Bone marrow (tissue), 2 donors: ENCODE measurements at regions not wholly inside any gene's neighbourhood (a gene's known extent, or its start where the extent isn't known, plus 50 kb on each side); places are given as distances from the start of the nearest gene placed in this dataset.
"Not testable (repeated sequence)": the region's sequence is repeated elsewhere in the genome, so short reads cannot be mapped to it uniquely, and the experiment has no call there.

ENCODE experiments used
- DNase-seq, 2 donors: peaks; one replicate each; lab custom pipeline; 2025; lab: John Stamatoyannopoulos, UW

DNA sequence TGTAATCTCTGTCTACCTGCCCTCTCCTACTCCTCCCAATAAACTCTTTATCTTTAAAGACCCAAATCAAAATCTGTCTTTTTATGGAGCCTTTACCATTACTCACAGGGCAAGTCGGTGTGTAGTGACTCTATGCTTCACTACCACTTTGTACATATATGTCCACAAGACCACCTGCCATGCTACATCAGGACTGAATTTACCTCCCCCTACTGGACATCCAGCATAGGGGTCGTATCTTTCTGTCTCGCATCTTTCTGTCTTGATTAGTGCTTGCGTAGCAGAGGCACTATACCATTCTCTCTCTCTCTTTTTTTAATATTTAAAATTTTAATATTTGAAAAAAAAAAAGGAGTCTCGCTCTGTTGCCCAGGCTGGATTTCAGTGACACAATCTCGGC lies 587.5 kb downstream of the SOX5 start:
- DNase-seq, result no peak

DNA sequence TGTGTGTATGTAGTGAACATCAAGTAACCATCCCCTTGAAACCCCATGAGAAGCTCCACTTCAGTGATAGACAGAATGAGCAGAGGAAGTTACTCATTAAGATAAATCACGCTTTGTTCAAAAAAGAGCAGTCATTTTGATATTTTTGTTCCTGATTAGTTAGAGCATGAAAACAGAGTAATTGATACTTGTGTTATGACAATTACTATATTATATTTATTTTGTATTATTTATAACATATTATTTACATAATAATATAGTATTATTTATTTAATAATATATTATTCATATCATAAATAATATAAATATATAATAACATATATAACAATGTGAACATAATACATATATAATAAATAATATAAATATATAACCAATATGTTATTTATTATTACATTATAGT lies 580.9 kb downstream of the SOX5 start:
- no peak for DNase-seq

DNA sequence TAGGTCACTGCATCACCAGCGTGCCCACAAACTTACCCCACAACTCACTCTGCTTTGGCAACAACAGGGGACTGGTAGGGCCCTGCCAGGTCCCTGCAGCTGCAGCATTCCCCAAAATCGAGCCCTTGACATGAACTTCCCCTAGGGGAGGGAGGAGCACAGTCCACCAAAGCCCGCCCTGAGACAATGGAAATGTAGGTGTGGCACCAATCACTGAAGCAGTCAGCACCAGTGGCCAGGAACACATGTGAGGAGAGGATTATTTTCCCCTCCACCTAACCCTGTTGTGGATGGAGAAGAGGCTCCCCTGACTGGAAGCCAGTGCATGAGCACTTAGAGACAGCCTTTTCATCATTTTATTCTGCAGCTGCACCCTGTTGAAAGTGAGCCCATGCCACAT lies 573.8 kb downstream of the SOX5 start:
- no peak for DNase-seq

DNA sequence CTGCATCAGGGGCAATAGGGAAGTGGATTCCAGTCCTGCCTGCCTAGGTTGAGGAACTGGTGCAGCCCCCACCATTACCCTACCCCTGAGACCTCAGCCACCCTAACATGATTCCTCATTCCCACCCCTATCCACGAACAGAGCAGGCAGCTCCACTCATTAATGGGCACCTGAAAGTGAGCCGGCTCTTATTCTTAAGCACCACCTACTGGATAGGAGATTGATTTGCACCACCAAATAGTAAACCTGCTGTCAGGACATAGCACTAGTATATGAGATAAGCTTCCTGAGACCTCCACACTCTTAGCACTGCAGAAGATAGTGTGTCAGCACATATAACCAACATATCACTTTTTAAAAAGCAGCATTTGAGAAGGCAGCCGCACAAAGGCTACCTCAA lies 573.2 kb downstream of the SOX5 start:
- DNase-seq, result no peak

DNA sequence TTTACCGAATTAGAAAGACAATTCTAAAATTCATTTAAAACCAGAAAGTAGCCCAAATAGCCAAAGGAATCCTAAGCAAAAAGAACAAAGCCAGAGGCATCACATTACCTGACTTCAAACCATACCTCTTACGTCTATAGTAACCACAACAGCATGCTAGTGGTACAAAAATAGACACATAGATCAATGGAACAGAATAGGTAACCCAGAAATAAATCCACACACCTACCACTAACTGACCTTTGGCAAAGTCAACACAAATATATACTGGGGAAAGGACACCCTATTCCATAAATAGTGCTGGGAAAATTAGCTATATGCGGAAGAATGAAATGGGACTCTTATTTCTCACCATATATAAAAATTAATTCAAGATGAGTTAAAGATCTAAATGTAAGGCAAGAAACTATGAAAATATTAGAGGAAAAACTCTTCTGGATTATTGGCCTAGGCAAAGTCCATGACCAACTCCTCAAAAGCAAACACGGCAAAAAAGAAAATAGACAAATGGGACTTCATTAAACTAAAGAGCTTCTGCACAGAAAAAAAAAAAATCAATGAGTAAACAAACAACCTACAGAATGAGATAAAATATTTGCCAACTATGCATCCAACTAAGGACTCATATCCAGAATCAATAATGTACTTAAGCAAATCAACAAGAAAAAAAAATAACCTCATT lies 568.9 kb downstream of the SOX5 start:
- DNase-seq, result no peak

DNA sequence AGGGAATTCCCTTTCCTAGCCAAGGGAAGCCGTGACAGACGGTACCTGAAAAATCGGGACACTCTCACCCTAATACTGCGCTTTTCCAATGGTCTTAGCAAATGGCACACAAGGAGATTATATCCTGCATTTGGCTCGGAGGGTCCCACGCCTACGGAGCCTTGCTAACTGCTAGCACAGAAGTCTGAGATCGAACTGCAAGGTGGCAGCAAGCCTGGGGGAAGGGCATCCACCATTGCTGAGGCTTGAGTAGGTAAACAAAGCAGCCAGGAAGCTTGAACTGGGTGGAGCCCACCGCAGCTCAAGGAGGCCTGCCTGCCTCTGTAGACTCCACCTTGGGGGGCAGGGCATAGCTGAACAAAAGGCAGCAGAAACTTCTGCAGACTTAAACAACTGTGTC lies 560.6 kb downstream of the SOX5 start:
- DNase-seq, result not testable (repeated sequence)

DNA sequence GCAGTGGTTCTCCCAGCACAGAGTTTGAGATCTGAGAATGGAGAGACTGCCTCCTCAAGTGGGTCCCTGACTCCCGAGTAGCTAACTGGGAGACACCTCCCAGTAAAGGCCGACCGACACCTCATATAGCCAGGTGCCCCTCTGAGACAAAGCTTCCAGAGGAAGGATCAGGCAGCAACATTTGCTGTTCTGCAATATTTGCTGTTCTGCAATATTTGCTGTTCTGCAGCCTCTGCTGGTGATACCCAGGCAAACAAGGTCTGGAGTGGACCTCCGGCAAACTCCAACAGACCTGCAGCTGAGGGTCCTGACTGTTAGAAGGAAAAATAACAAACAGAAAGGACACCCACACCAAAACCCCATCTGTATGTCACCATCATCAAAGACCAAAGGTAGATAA lies 560.2 kb downstream of the SOX5 start:
- DNase-seq, result not testable (repeated sequence)

DNA sequence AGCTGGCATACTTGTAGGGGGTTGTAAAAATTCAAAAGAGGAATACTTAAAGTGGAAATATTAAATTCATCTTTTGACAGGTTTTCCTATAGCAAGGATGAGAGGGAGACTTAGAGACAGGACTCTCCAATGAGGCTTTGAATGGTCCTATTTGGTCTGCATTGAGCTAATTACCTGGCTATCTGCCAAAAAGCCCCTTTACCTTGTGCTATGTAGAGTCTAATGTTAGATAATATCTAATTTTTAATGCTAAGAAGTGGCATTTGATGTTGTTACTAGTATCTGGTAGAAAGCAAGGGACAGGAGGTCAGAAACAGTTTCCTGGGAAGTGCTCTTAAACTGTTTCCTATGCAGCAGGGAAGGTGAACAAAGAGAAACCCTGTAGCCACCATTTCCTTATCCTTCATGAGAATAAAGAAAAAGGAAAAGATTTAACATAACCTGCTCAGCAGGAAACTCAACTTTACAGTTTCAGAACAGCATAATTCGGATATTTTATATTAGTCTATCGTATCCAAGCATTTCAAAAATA lies 550.0 kb downstream of the SOX5 start:
- no peak for DNase-seq

DNA sequence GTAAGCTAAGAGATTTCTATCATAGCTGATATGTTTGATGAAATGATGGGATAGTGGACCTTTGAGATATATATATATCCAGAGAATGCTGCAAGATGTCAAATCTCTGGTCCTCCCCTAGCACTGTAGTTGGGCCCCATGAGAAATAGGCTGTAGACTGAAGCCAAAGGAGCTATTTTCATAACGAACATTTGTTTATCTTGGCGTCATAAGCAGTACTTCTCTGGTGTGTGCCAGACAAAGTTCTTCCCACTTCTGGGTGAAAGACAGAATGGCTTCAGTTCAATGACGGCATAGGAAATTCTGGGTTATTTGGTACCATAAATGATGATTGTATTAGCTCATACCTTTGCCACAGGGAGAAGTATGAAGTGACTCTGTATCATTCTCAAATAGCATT lies 534.3 kb downstream of the SOX5 start:
- no peak for DNase-seq

DNA sequence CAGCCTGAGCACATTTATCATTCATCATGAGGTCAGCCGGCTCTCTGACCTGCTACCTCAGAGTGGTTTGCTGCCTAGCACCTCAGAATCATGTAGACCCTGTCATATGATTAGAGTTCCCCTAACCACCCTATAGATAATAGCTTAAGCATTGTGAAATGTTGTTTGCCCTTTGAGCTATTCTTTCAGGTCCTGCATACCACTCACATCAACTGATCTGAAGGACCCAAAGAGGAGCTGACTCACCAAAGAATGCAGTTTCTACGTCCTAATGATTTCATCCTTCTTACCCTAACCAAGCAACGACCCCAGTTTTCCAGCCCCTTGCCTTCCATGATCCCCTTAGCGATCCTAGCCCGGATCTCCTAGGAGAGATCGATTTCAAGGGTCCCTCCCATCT lies 527.9 kb downstream of the SOX5 start:
- no peak for DNase-seq

DNA sequence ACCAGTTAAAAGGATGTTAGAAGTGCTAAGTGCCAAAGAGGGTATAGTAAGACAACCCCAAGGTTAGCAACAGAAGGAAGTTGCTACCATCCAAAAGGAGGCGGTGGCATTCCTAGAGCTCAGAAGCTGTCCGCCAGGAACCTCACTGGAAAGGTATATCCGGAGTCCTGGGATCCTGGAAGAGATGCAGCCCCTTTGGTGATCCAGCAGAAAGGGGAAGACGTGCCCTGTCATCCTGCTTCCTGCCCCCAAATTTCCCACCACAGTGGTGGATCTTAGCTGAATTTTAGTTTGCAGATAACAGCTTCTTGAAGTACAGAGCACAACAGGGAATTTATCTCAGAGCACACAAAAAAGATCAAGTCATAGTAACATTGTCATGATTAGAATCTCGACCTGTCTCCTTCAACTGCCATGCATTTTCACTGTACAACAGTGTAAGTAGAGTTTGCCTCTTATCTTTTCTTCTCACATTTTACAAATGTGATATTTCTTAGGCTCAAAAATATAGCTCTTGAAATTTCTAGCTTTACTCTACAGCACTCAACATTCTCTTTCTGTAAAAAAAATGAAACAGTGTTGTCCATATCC lies 526.3 kb downstream of the SOX5 start:
- no peak for DNase-seq

DNA sequence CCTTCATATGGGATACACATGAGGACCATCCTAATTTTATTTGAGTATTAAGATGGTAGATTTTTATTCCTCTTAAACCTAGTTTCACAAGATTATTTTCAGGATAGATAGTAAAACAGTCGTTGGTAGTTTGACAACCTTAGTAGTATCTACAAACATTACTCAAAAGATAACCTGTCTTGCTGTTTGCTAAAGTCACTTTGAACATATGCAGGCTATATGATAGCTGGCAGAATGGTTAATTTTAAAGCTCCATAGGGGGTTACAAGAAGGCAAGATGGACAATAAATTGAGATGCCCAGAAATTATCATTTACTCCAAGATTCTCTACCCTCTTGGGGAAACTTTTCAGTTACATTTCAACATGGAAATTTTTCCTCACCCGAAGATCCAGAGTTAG lies 525.7 kb downstream of the SOX5 start:
- no peak for DNase-seq

DNA sequence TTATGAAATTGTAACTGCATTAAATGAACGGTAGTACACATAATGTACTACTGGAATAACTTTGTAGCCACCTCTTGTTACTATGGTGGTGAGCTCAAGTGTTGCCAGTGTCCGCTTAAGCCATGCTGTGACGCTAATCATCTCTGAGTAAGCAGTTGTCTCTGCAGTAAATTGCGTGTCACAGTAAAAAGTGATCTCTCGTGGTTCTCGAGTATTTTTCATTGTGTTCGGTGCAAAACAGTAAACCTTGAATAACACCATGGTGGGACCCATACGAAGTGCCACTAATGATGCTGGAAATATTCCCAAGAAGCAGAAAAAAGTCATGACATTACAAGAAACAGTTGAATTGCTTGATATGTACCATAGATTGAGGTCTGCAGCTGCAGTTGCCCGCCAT lies 524.8 kb downstream of the SOX5 start:
- DNase-seq, result no peak

DNA sequence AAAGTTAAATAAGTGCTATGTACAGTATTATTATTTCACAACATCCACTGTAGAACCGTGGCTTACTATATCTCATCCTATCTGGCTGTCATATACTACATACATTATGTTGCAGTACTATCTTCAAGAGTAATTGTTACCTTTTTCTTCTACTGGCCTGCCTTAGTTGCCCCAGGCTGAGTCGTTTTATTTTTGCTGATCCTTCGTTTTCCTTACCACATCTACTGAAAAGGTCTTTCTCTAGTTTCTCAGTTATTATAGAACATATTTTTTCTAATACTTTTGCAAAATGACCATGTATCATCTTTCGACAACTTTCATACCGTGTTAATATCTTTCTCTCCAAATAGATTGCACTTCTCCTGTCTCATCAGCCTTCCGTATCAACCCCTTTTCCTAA lies 523.1 kb downstream of the SOX5 start:
- no peak for DNase-seq

DNA sequence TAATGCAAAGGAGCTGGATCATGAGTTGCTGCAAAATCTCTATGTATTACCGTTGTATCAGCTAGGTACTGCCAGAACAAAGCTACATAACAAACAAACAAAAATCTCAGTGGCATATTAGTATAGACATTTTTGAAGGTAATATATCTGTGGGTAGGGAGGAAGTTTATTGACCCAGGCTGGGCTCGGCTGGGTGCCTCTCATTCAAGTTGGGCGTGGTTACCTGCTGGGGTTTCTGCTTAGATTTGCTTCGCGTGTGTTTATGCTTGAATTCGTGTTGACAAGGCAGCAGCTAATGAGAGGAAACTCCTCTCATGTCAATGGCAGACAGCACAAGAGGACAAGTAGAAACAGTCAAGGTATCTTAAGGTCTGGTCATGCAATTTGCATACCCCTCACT lies 520.7 kb downstream of the SOX5 start:
- DNase-seq, result no peak

DNA sequence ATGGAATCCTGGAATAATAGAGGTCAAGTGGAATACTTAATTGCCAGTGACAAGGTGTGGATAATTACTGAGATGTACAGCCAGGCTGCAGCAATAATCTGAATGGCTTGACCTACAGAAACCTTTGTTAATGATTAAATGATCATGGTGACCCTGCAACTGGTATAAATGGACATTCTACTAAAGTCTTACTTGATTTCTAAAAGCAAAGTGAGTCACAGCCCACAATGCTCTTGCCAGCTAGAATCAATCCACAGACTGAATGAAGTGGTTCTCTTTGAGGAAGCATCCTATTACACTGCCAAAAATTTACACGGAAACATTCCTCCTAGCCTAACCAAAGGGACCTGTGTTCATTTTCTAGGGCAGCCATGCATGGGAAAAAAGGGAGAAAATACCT lies 518.5 kb downstream of the SOX5 start:
- no peak for DNase-seq

DNA sequence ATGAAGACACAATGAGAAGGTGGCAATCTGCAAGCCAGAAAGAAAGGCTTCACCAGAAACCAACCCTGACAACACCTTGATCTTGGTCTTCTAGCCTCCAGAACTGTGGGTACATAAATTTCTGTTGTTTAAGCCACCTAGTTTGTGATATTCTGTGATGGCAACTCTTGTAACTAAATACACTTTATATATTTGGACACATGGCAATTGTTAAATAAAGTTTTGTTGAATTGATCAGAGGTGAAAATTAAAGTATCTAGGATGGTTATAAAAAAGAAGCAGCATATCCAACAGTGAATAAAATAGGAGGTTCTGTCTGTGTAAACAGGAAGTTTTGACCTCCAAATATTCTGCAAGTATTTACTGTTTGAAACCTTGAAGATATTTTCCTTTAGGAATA lies 516.3 kb downstream of the SOX5 start:
- DNase-seq, result no peak

DNA sequence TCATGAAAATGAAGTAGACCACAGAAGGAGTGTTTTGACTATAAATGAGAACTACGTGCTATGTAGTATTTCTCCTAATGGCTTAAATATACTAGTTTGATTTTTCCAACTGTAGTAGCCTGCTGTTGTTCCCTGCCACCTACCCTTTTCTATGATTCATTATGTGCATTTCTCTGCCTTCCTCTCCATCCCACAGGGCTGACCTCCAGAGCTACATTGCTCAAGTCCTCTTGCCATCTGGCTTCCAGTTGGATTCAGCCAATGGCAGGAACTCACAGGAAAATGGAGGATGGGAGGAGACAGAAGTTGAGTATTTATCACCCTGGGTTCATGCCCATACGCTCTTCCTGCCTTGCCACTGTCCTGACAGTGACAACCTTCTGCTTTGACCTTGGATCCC lies 515.3 kb downstream of the SOX5 start:
- DNase-seq, result no peak

DNA sequence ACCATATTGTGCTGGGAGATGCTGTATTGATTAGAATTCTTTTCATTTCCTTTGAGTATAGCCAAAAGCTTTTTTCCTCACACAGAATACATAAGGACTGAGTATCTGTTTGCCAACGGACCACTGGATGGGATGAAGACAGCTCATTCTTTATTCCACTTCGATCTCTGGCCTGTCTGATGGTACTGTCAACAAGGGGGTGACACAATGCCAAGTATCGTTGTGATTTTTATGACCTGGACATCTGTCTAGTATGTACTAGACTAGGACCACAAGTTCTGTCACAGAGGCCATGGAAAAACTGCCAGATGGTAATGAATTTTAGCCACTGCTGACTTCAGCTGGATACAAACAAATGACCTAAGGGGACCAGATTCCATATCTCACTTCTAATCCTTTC lies 502.7 kb downstream of the SOX5 start:
- no peak for DNase-seq

DNA sequence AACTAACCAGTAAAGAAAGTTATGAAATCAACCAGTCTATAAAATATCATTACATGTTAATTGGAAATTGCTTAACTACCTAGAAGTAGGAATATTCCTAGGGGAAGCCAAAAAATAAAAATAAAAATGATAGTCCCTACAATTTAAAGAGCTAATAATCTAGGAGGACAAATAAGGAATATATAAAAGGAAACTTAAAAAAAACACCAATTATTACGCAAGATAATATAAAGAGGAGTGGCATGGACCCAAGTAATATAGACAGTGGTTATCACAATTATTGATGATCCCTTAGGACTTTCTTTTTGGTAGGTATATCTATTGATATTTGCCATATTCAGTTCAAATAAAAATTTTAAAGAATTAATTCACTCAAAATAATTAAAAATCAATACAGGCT lies 498.7 kb downstream of the SOX5 start:
- no peak for DNase-seq

DNA sequence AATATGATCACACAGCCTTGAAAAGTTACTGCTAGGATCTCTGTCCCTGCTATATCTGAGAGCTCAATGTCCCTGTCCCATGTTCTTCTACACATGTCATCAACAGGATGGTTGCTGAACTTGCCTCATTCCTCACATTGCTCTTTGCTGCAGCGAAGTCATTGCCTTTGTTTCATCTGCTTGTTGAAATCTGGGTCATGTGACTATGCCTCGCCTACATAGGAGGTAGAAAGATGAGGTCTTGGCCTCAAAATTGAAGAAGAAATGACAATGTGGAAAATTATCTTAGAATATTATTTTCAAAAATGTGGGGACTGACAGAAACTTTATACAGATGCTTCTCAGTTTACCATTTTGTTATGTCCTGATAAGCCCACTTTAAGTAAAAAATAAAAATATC lies 494.2 kb downstream of the SOX5 start:
- DNase-seq, result no peak

DNA sequence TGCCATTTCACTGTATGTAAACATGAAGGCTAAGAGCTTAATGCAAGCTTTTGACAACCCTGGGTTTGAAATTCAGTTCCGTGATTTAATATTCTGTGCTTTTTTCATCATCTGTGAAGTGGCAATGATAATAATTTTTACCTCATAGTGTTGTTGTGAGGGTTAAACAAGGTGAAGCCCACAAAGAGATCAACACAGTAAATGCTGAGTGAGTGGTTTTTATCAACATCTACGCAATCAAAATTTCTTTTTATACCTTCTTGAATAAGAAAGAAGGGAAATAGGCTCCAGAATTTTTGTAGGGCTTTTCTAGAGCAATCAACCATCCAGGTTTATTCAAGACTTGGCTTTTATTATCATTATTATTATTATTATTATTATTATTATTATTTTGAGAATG lies 490.8 kb downstream of the SOX5 start:
- no peak for DNase-seq

DNA sequence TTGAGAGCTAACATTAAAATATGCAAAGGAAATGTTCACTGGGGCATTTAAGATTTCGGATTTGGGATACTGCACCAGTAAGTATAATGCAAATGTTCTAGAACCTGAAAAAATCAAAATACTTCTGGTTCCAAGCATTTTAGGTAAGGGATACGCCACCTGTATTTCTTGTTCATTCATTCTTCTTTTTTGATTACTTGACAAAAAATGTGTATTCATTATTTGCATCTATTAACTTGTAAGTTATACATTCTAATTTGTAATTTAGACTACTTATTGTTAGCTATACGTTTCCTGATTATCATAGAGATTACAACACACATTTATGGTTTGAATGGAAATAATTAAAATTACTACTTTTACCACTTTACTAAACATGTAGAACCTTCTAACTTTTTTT lies 486.9 kb downstream of the SOX5 start:
- no peak for DNase-seq

DNA sequence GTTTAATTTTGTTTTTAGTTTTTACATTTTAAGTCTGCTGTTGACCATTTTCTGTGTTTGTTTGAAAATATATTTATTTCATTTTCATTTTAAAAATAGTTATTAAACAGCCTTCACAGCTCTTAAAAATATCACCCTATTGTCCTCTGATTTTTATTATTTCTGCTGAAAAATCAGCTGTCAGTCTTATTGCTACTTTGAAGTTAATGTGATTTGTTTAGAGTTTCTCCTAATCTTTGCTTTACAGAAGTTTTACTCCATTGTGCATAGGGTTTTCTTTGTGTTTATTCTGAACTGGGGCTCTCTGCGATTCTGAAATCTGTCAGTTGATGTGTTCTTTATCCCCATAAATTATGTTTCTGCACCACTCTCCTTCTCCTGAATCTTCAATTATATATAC lies 486.3 kb downstream of the SOX5 start:
- DNase-seq, result no peak
